CD14-positive monocyte (primary cell): ENCODE measurements at regions not wholly inside any gene's neighbourhood (a gene's known extent, or its start where the extent isn't known, plus 50 kb on each side); places are given as distances from the start of the nearest gene placed in this dataset.

ENCODE experiments used
- DNase-seq, 3 donors: peaks; one replicate each; pipeline ENCODE4 v3.0.0-alpha.2; 2011 to 2022
- H2AFZ ChIP-seq: 2 replicates; pipeline ENCODE4 v1.6.0; 2012; ENCODE audit warnings: mild to moderate bottlenecking, low read depth, low read length, inconsistent platforms; ENCODE audit not compliant: insufficient read depth, poor library complexity, severe bottlenecking
- H3K27ac ChIP-seq, 2 donors: 1 replicate in 1 of 2; 2 replicates in 1 of 2; pipeline ENCODE4 v1.5.1; 2012 to 2013; ENCODE audit warnings: low read length in 2 of 2, control low read depth in 1 of 2, inconsistent platforms in 1 of 2, low read depth in 1 of 2, mild to moderate bottlenecking in 1 of 2
- H3K27me3 ChIP-seq, 2 donors: one replicate each; pipeline versions ENCODE4 v1.6.0 to v1.6.1; 2011 to 2013; ENCODE audit warnings: low read length in 2 of 2; ENCODE audit not compliant: control insufficient read depth in 2 of 2, insufficient read depth in 2 of 2
- H3K36me3 ChIP-seq, 2 donors: replicated peaks in 1 of 2; 1 replicate in 1 of 2; 2 replicates in 1 of 2; pipeline versions ENCODE4 v1.5.1 to v1.6.1; 2012 to 2013; ENCODE audit warnings: low read length in 2 of 2, control low read depth in 1 of 2, inconsistent platforms in 1 of 2, mild to moderate bottlenecking in 1 of 2; ENCODE audit not compliant: insufficient read depth in 2 of 2, control insufficient read depth in 1 of 2
- H3K4me1 ChIP-seq, 2 donors: 1 replicate in 1 of 2; 2 replicates in 1 of 2; pipeline versions ENCODE4 v1.5.1 to v1.6.1; 2012 to 2013; ENCODE audit warnings: low read length in 2 of 2, control low read depth in 1 of 2, inconsistent platforms in 1 of 2, mild to moderate bottlenecking in 1 of 2, moderate library complexity in 1 of 2; ENCODE audit not compliant: insufficient read depth in 2 of 2, control insufficient read depth in 1 of 2
- H3K4me2 ChIP-seq: replicated peaks from 2 replicates; pipeline ENCODE3; 2012; ENCODE audit warnings: low read length, moderate library complexity, mild to moderate bottlenecking; ENCODE audit not compliant: poor library complexity, severe bottlenecking; ENCODE audit errors: extremely low read depth
- H3K4me3 ChIP-seq, 3 experiments: fragments of 200-600 bp in 1 of 3; sonication (generic) in 1 of 3; replicated peaks in 1 of 3; 1 replicate in 2 of 3; 2 replicates in 1 of 3; pipeline ENCODE4 v1.5.1; 2011 to 2013; ENCODE audit warnings: low read length in 3 of 3, mild to moderate bottlenecking in 3 of 3, control low read depth in 2 of 3, low read depth in 2 of 3, inconsistent platforms in 1 of 3, moderate library complexity in 1 of 3
- H3K79me2 ChIP-seq: 2 replicates; pipeline ENCODE4 v1.6.0; 2012; ENCODE audit warnings: mild to moderate bottlenecking, control low read depth, inconsistent platforms, low read length, moderate library complexity; ENCODE audit not compliant: insufficient read depth
- H3K9ac ChIP-seq: 2 replicates; pipeline ENCODE4 v1.6.0; 2017; ENCODE audit warnings: low read length, mild to moderate bottlenecking; ENCODE audit not compliant: insufficient read depth, poor library complexity, severe bottlenecking
- H3K9me3 ChIP-seq, 2 donors: replicated peaks in 1 of 2; 1 replicate in 1 of 2; 2 replicates in 1 of 2; pipeline versions ENCODE4 v1.5.1 to v1.6.1; 2012 to 2013; ENCODE audit warnings: low read length in 2 of 2, control low read depth in 1 of 2; ENCODE audit not compliant: control insufficient read depth in 1 of 2, insufficient read depth in 1 of 2
- H4K20me1 ChIP-seq: 2 replicates; pipeline ENCODE4 v1.6.0; 2012; ENCODE audit warnings: mild to moderate bottlenecking, low read length, control low read depth, moderate library complexity; ENCODE audit not compliant: insufficient read depth
- H3K27ac Mint-ChIP-seq, 7 donors: one replicate each; pipeline ENCODE4 v1.8.0; 2020; ENCODE audit warnings: mild to moderate bottlenecking in 7 of 7, mixed read lengths in 7 of 7, moderate library complexity in 6 of 7, inconsistent platforms in 2 of 7
- H3K27me3 Mint-ChIP-seq, 3 donors: one replicate each; pipeline ENCODE4 v1.8.0; 2021 to 2022; ENCODE audit warnings: low read depth in 3 of 3, mild to moderate bottlenecking in 3 of 3, mixed read lengths in 3 of 3, moderate library complexity in 3 of 3, inconsistent platforms in 1 of 3
- H3K36me3 Mint-ChIP-seq, 2 donors: one replicate each; pipeline ENCODE4 v1.8.0; 2020; ENCODE audit warnings: mixed read lengths in 2 of 2, inconsistent platforms in 1 of 2, mild to moderate bottlenecking in 1 of 2
- H3K4me1 Mint-ChIP-seq: one replicate; pipeline ENCODE4 v1.8.0; 2020; ENCODE audit warnings: mild to moderate bottlenecking, mixed read lengths
- H3K4me3 Mint-ChIP-seq, 2 donors: one replicate each; pipeline ENCODE4 v1.8.0; 2020; ENCODE audit warnings: mild to moderate bottlenecking in 2 of 2, mixed read lengths in 2 of 2, moderate library complexity in 1 of 2
- H3K9me3 Mint-ChIP-seq, 7 donors: one replicate each; pipeline ENCODE4 v1.8.0; 2020 to 2022; ENCODE audit warnings: mixed read lengths in 7 of 7, mild to moderate bottlenecking in 6 of 7, moderate library complexity in 6 of 7, inconsistent platforms in 2 of 7
- WGBS: methylation state at CpG from one replicate; pipeline ENCODE4 v1.1.5; 2013; ENCODE audit warnings: missing lambda C conversion rate; ENCODE audit not compliant: insufficient coverage; 5-methylcytosine and 5-hydroxymethylcytosine counted together
- intact Hi-C, 2 donors: fragments of 100-400 bp; cut with micrococcal nuclease; formaldehyde crosslinking; loops; one replicate each; pipeline versions ENCODE4 v1.15.0 to v1.15.1; 2023
- TF ChIP-seq, protein P1 (sequence below): fragments of 200-600 bp; IDR thresholded peaks from one replicate; pipeline ENCODE4 v1.8.0; 2022; ENCODE audit warnings: antibody characterized with exemption, mild to moderate bottlenecking

GRCh38 chr5:111636736-111637135, 120.3 kb downstream of the NREP start:
- no peaks in the 10 kb centered on the region for H3K4me1 Mint-ChIP-seq
- 100% methylated on average over 1 of the region's 2 CpGs for WGBS
- H3K9me3 ChIP-seq, result peaks cover 19 to 25% of the 10 kb centered on the region in 2 donors
- intact Hi-C loops, result no loop called here
- H3K36me3 Mint-ChIP-seq, result no peaks in the 10 kb centered on the region
- peaks cover 25 to 35% (median 28%) of the 10 kb centered on the region in 7 donors for H3K9me3 Mint-ChIP-seq
- H3K27me3 Mint-ChIP-seq, result no peaks in the 10 kb centered on the region
- H3K79me2 ChIP-seq, result no peaks in the 10 kb centered on the region
- H3K4me3 Mint-ChIP-seq, result no peak overlapping the region
- H4K20me1 ChIP-seq, result no peaks in the 10 kb centered on the region
- no peak overlapping the region for H3K27ac ChIP-seq
- DNase-seq, result no peak
- no peaks in the 10 kb centered on the region for H3K27me3 ChIP-seq
- no peak overlapping the region for H3K4me2 ChIP-seq
- no peaks in the 10 kb centered on the region for H3K4me1 ChIP-seq
- H3K4me3 ChIP-seq, result no peak overlapping the region
- H2AFZ ChIP-seq, result no peak overlapping the region
- TF ChIP-seq, protein P1, sequence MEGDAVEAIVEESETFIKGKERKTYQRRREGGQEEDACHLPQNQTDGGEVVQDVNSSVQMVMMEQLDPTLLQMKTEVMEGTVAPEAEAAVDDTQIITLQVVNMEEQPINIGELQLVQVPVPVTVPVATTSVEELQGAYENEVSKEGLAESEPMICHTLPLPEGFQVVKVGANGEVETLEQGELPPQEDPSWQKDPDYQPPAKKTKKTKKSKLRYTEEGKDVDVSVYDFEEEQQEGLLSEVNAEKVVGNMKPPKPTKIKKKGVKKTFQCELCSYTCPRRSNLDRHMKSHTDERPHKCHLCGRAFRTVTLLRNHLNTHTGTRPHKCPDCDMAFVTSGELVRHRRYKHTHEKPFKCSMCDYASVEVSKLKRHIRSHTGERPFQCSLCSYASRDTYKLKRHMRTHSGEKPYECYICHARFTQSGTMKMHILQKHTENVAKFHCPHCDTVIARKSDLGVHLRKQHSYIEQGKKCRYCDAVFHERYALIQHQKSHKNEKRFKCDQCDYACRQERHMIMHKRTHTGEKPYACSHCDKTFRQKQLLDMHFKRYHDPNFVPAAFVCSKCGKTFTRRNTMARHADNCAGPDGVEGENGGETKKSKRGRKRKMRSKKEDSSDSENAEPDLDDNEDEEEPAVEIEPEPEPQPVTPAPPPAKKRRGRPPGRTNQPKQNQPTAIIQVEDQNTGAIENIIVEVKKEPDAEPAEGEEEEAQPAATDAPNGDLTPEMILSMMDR, result no peak
- no peak overlapping the region for H3K27ac Mint-ChIP-seq
- H3K36me3 ChIP-seq, result no peaks in the 10 kb centered on the region
- no peak overlapping the region for H3K9ac ChIP-seq

- no peaks in the 10 kb centered on the region for H3K36me3 ChIP-seq
- Mint-ChIP-seq H3K4me1 (no peaks in the 10 kb centered on the region), H3K27me3 (no peaks in the 10 kb centered on the region), H3K36me3 (no peaks in the 10 kb centered on the region), H3K27ac (no peak overlapping the region), H3K9me3 (peaks cover 20 to 35% (median 27%) of the 10 kb centered on the region in 7 donors), H3K4me3 (no peak overlapping the region)
- intact Hi-C loops, result no loop called here
- no peaks in the 10 kb centered on the region for H4K20me1 ChIP-seq
- no peak overlapping the region for H3K9ac ChIP-seq
- DNase-seq, result no peak
- no peak overlapping the region for H3K4me3 ChIP-seq
- H2AFZ ChIP-seq, result no peak overlapping the region
- H3K4me1 ChIP-seq, result no peaks in the 10 kb centered on the region
- WGBS, result no CpG with 5 or more reads among the region's 3 CpGs
- H3K4me2 ChIP-seq, result no peak overlapping the region
- TF ChIP-seq, protein P1, result no peak
- H3K27ac ChIP-seq, result no peak overlapping the region
- peaks cover 19 to 21% of the 10 kb centered on the region in 2 donors for H3K9me3 ChIP-seq
- no peaks in the 10 kb centered on the region for H3K27me3 ChIP-seq
- no peaks in the 10 kb centered on the region for H3K79me2 ChIP-seq
These were observed 121.0 kb downstream of the NREP start for GRCh38 chr5:111635916-111636570.
